ENCODE measurements at regions not wholly inside any gene's neighbourhood (a gene's known extent, or its start where the extent isn't known, plus 50 kb on each side); places are given as distances from the start of the nearest gene placed in this dataset.

GRCh38 chr2:181289698-181290097 is 167.5 kb upstream of the ITGA4 start:
- Histone ChIP-seq H4K5ac (ENCODE audit: low read depth, low read length) (no peak overlapping the region), H4K8ac (ENCODE audit: low read depth in 2 of 2, low read length in 2 of 2) (no peak overlapping the region), H2BK15ac (ENCODE audit: low read depth, low read length) (no peak overlapping the region), H3K4me2 (ENCODE audit: low read depth, low read length) (no peak overlapping the region), H2BK5ac (ENCODE audit: low read depth, low read length, poor library complexity, severe bottlenecking) (no peak overlapping the region), H3K14ac (replicated peaks; ENCODE audit: low read depth, low read length) (no peak overlapping the region), H3K56ac (ENCODE audit: extremely low read depth, insufficient read depth, low read length) (no peak overlapping the region), H4K91ac (ENCODE audit: insufficient read depth, low read depth, low read length) (no peak overlapping the region), H2BK20ac (ENCODE audit: low read depth, low read length) (no peak overlapping the region), H3K18ac (ENCODE audit: low read depth, low read length) (no peak overlapping the region), H3K36me3 (ENCODE audit: control insufficient read depth, insufficient read depth, low read length) (no peaks in the 10 kb centered on the region), H3K27me3 (ENCODE audit: control insufficient read depth, insufficient read depth, low read length) (no peaks in the 10 kb centered on the region), H3K4ac (ENCODE audit: low read depth, low read length) (no peak overlapping the region), H3K23ac (ENCODE audit: low read depth, low read length) (no peak overlapping the region), H3K9me1 (ENCODE audit: insufficient read depth, low read length) (no peaks in the 10 kb centered on the region), H3K4me3 (ENCODE audit: insufficient read depth, low read depth, low read length) (no peak overlapping the region), H2AK5ac (ENCODE audit: low read depth, low read length) (no peak overlapping the region), H2AK9ac (replicated peaks; ENCODE audit: low read depth, low read length, poor library complexity) (no peak overlapping the region), H2AFZ (replicated peaks; ENCODE audit: low read length, poor library complexity) (no peak overlapping the region), H3K79me1 (ENCODE audit: low read depth in 1 of 2, low read length in 2 of 2) (no peaks in the 10 kb centered on the region), H4K20me1 (ENCODE audit: insufficient read depth, low read length) (no peaks in the 10 kb centered on the region), H2BK120ac (ENCODE audit: low read depth, low read length) (no peak overlapping the region), H3K27ac (ENCODE audit: insufficient read depth, low read length) (no peak overlapping the region), H3K9me3 (ENCODE audit: control insufficient read depth, insufficient read depth, low read length) (no peaks in the 10 kb centered on the region), H3K4me1 (ENCODE audit: control insufficient read depth, insufficient read depth, low read length) (no peaks in the 10 kb centered on the region), H3K9ac (ENCODE audit: low read depth, low read length) (no peak overlapping the region)
- ChIA-PET CTCF (no interaction called here), POLR2A (ENCODE audit: unreplicated experiment) (no interaction called here)
- dilution Hi-C loops (cut with HindIII; ENCODE audit: low sequenced_read_pairs, unreplicated experiment) (no loop called here), in situ Hi-C loops (cut with MboI; ENCODE audit: low sequenced_read_pairs) (no loop called here), intact Hi-C loops (cut with micrococcal nuclease) (no loop called here)
- WGBS, 2 experiments (ENCODE audit: extremely low coverage in 2 of 2, insufficient read length in 1 of 2), result no CpG with 5 or more reads among the region's 3 CpGs
- TF ChIP-seq BHLHE40 (IDR thresholded peaks at IDR 0.05; ENCODE audit: low read depth, low read length) (no peak), MXI1 (IDR thresholded peaks at IDR 0.05; ENCODE audit: borderline replicate concordance, low read depth, low read length) (no peak), CEBPB (IDR thresholded peaks at IDR 0.05; ENCODE audit: low read depth, low read length) (no peak), CTCF (conservative IDR thresholded peaks at IDR 0.05; ENCODE audit: low read depth, low read length) (no peak), RAD21 (IDR thresholded peaks at IDR 0.05; ENCODE audit: low read length) (no peak), FOS (IDR thresholded peaks at IDR 0.05; ENCODE audit: low read depth, low read length) (no peak), SMC3 (IDR thresholded peaks at IDR 0.05; ENCODE audit: low read depth, low read length) (no peak), MAZ (IDR thresholded peaks at IDR 0.05; ENCODE audit: borderline replicate concordance, low read depth, low read length) (no peak), RCOR1 (IDR thresholded peaks at IDR 0.05; ENCODE audit: insufficient replicate concordance, low read length) (no peak), POLR2A (IDR thresholded peaks at IDR 0.05; ENCODE audit: low read depth, low read length) (no peak), NFE2L2 (IDR thresholded peaks at IDR 0.05; ENCODE audit: low read depth, low read length) (no peak), CHD1 (IDR thresholded peaks at IDR 0.05; ENCODE audit: low read depth, low read length) (no peak), MAFK (IDR thresholded peaks at IDR 0.05; ENCODE audit: low read depth, low read length) (no peak), RFX5 (IDR thresholded peaks at IDR 0.05; ENCODE audit: low read depth, low read length) (no peak)
- TF ChIP-seq, protein P1, sequence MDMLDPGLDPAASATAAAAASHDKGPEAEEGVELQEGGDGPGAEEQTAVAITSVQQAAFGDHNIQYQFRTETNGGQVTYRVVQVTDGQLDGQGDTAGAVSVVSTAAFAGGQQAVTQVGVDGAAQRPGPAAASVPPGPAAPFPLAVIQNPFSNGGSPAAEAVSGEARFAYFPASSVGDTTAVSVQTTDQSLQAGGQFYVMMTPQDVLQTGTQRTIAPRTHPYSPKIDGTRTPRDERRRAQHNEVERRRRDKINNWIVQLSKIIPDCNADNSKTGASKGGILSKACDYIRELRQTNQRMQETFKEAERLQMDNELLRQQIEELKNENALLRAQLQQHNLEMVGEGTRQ (IDR thresholded peaks at IDR 0.05; ENCODE audit: low read depth, low read length), result no peak
- TF ChIP-seq, protein P2, sequence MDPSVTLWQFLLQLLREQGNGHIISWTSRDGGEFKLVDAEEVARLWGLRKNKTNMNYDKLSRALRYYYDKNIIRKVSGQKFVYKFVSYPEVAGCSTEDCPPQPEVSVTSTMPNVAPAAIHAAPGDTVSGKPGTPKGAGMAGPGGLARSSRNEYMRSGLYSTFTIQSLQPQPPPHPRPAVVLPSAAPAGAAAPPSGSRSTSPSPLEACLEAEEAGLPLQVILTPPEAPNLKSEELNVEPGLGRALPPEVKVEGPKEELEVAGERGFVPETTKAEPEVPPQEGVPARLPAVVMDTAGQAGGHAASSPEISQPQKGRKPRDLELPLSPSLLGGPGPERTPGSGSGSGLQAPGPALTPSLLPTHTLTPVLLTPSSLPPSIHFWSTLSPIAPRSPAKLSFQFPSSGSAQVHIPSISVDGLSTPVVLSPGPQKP (IDR thresholded peaks at IDR 0.05; ENCODE audit: borderline replicate concordance, low read depth, low read length), result no peak
- DNase-seq (no peak), ATAC-seq (ENCODE audit: low read depth) (no peak)
- BruUV-seq (replicated peaks), result no TSS peak
